Right lobe of liver (tissue), 4 donors: ENCODE measurements at regions not wholly inside any gene's neighbourhood (a gene's known extent, or its start where the extent isn't known, plus 50 kb on each side); places are given as distances from the start of the nearest gene placed in this dataset.
"Not testable (repeated sequence)": the region's sequence is repeated elsewhere in the genome, so short reads cannot be mapped to it uniquely, and the experiment has no call there.

Source experiments
- CTCF ChIP-seq, 4 donors: fragments of 200-600 bp in 3 of 4; fragments of 450-650 bp in 1 of 4; IDR thresholded peaks; one replicate each; pipeline versions ENCODE4 v1.5.1 to v1.8.0; 2016 to 2022; ENCODE audit warnings: antibody characterized with exemption in 4 of 4, mild to moderate bottlenecking in 2 of 4
- POLR2A ChIP-seq: fragments of 450-650 bp; IDR thresholded peaks from one replicate; pipeline ENCODE4 v1.6.1; 2017; ENCODE audit warnings: antibody characterized with exemption, mild to moderate bottlenecking
- donor health status: DM: no; HTN: no; CAD: no.
- donor health status: DM: no; HTN: no; CAD: no.
- donor health status: DM: no; HTN: yes; CAD: no.

- TF ChIP-seq POLR2A; CTCF (IDR thresholded peaks at IDR 0.05): not testable (repeated sequence)
These were observed 158.3 kb downstream of the KCNJ18 start for GRCh38 chr17:21850614-21851013.
